ENCODE measurements at regions not wholly inside any gene's neighbourhood (a gene's known extent, or its start where the extent isn't known, plus 50 kb on each side); places are given as distances from the start of the nearest gene placed in this dataset.

GRCh38 chr3:1710663-1711062 lies 388.0 kb upstream of the CNTN4 start:
- peak; percentile 82 for DNase-seq (ENCODE audit: low spot score)
- H3K4me3 Mint-ChIP-seq (ENCODE audit: unreplicated experiment), result no peak overlapping the region
- H3K27me3 Mint-ChIP-seq (ENCODE audit: low read depth), result no peaks in the 10 kb centered on the region
- no peak overlapping the region for H3K27ac Mint-ChIP-seq (ENCODE audit: unreplicated experiment)
- H3K4me1 Mint-ChIP-seq (ENCODE audit: low read depth), result no peaks in the 10 kb centered on the region
- no peaks in the 10 kb centered on the region for H3K36me3 Mint-ChIP-seq (ENCODE audit: low read depth)
- peaks cover 18% of the 10 kb centered on the region for H3K9me3 Mint-ChIP-seq (ENCODE audit: low read depth)
- TF ChIP-seq CTCF (IDR thresholded peaks at IDR 0.05), result no peak

- H3K36me3 Mint-ChIP-seq (ENCODE audit: low read depth), result no peaks in the 10 kb centered on the region
- no peaks in the 10 kb centered on the region for H3K4me1 Mint-ChIP-seq (ENCODE audit: low read depth)
- no peak overlapping the region for H3K27ac Mint-ChIP-seq (ENCODE audit: unreplicated experiment)
These were observed 381.1 kb upstream of the CNTN4 start for GRCh38 chr3:1717524-1717923.

GRCh38 chr3:1723726-1724125 lies 374.9 kb upstream of the CNTN4 start:
- no peak for DNase-seq (ENCODE audit: low spot score)
- no peak overlapping the region for H3K27ac Mint-ChIP-seq (ENCODE audit: unreplicated experiment)
- no peaks in the 10 kb centered on the region for H3K27me3 Mint-ChIP-seq (ENCODE audit: low read depth)
- TF ChIP-seq CTCF (IDR thresholded peaks at IDR 0.05), result no peak
- no peaks in the 10 kb centered on the region for H3K4me1 Mint-ChIP-seq (ENCODE audit: low read depth)
- H3K9me3 Mint-ChIP-seq (ENCODE audit: low read depth), result peaks cover 4% of the 10 kb centered on the region
- H3K36me3 Mint-ChIP-seq (ENCODE audit: low read depth), result peaks cover 2% of the 10 kb centered on the region
- H3K4me3 Mint-ChIP-seq (ENCODE audit: unreplicated experiment), result no peak overlapping the region

More at GRCh38 chr3:1717524-1717923, 381.1 kb upstream of the CNTN4 start:
- Mint-ChIP-seq H3K4me3 (ENCODE audit: unreplicated experiment) (no peak overlapping the region), H3K27me3 (ENCODE audit: low read depth) (no peaks in the 10 kb centered on the region), H3K9me3 (ENCODE audit: low read depth) (peaks cover 4% of the 10 kb centered on the region)
- no peak for TF ChIP-seq CTCF (IDR thresholded peaks at IDR 0.05)
- no peak for DNase-seq (ENCODE audit: low spot score)

- Mint-ChIP-seq H3K4me3 (ENCODE audit: unreplicated experiment) (no peak overlapping the region), H3K27me3 (ENCODE audit: low read depth) (no peaks in the 10 kb centered on the region), H3K27ac (ENCODE audit: unreplicated experiment) (no peak overlapping the region), H3K4me1 (ENCODE audit: low read depth) (no peaks in the 10 kb centered on the region), H3K36me3 (ENCODE audit: low read depth) (peaks cover 2% of the 10 kb centered on the region), H3K9me3 (ENCODE audit: low read depth) (peaks cover 15% of the 10 kb centered on the region)
- TF ChIP-seq CTCF (IDR thresholded peaks at IDR 0.05), result no peak
- no peak for DNase-seq (ENCODE audit: low spot score)
These were observed 371.9 kb upstream of the CNTN4 start for GRCh38 chr3:1726741-1727140.

- DNase-seq (ENCODE audit: low spot score), result no peak
- no peak for TF ChIP-seq CTCF (IDR thresholded peaks at IDR 0.05)
- peaks cover 15% of the 10 kb centered on the region for H3K9me3 Mint-ChIP-seq (ENCODE audit: low read depth)
These were observed 371.4 kb upstream of the CNTN4 start for GRCh38 chr3:1727242-1727641.

More at GRCh38 chr3:1727242-1727641, 371.4 kb upstream of the CNTN4 start:
- H3K4me3 Mint-ChIP-seq (ENCODE audit: unreplicated experiment), result no peak overlapping the region
- no peak overlapping the region for H3K27ac Mint-ChIP-seq (ENCODE audit: unreplicated experiment)
- no peaks in the 10 kb centered on the region for H3K4me1 Mint-ChIP-seq (ENCODE audit: low read depth)
- no peaks in the 10 kb centered on the region for H3K27me3 Mint-ChIP-seq (ENCODE audit: low read depth)
- H3K36me3 Mint-ChIP-seq (ENCODE audit: low read depth), result peaks cover 2% of the 10 kb centered on the region
